ENCODE measurements at regions not wholly inside any gene's neighbourhood (a gene's known extent, or its start where the extent isn't known, plus 50 kb on each side); places are given as distances from the start of the nearest gene placed in this dataset.

GRCh38 chr11:28713850-28714249 lies 605.7 kb downstream of the METTL15 start:
- Histone ChIP-seq H3K4me3 (no peak overlapping the region), H3K27ac (no peak overlapping the region), H3K27me3 (no peaks in the 10 kb centered on the region), H3K9me3 (no peaks in the 10 kb centered on the region), H3K36me3 (no peaks in the 10 kb centered on the region), H3K4me1 (no peaks in the 10 kb centered on the region)
- DNase-seq (no peak), ATAC-seq (no peak)
- intact Hi-C loops (cut with DNase I), result no loop called here
- no peak for TF ChIP-seq CTCF (IDR thresholded peaks at IDR 0.05)

- Histone ChIP-seq H3K27ac (no peak overlapping the region), H3K9me3 (no peaks in the 10 kb centered on the region), H3K27me3 (no peaks in the 10 kb centered on the region), H3K36me3 (no peaks in the 10 kb centered on the region), H3K4me3 (no peak overlapping the region), H3K4me1 (no peaks in the 10 kb centered on the region)
- intact Hi-C loops (cut with DNase I), result no loop called here
- TF ChIP-seq CTCF (IDR thresholded peaks at IDR 0.05), result no peak
- DNase-seq, result no peak
- no peak for ATAC-seq
Observed at GRCh38 chr11:28708075-28708474, 599.9 kb downstream of the METTL15 start.

DNA sequence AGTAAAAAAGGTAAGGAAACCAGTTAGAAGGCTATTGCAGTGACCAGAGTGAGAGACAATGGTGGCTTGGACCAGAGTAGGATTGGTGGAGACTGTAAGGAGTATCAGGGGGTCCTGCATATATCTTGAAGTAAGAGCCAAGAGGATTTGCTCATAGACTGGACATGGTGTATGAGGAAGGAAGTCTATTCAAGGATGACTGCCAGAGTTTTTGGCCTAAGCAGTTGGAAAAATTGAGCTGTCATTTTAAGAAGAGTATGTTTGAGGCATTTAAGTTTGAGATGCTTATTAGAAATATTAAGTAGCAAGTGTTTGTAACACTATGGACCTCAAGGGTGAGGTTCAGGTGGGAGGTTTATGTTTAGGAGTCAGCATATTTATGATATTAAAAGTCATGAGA lies 596.6 kb downstream of the METTL15 start:
- H3K4me1 ChIP-seq, result no peaks in the 10 kb centered on the region
- no peak overlapping the region for H3K27ac ChIP-seq
- no peaks in the 10 kb centered on the region for H3K36me3 ChIP-seq
- ATAC-seq, result no peak
- H3K4me3 ChIP-seq, result no peak overlapping the region
- intact Hi-C loops (cut with DNase I), result no loop called here
- H3K9me3 ChIP-seq, result no peaks in the 10 kb centered on the region
- no peak for DNase-seq
- TF ChIP-seq CTCF (IDR thresholded peaks at IDR 0.05), result no peak
- no peaks in the 10 kb centered on the region for H3K27me3 ChIP-seq

DNA sequence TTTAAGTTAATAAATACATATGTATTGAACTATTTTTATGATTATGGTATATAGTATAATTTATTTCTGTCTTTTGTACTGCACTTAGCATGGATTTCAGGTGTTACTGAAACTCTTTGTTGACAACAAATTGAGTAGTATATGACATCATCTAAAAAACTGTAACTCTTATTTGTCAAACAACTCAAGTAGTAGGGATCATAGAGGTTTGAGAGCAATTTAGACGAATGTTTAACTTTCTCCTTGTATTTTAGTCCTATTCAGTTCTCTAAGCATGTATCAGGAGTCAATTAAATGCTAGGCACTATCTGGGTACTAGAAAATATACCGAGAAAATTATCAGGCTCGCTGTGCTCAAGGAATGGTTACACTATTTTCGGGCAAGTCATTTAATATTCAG lies 595.2 kb downstream of the METTL15 start:
- no peaks in the 10 kb centered on the region for H3K27me3 ChIP-seq
- no peaks in the 10 kb centered on the region for H3K9me3 ChIP-seq
- intact Hi-C loops (cut with DNase I), result no loop called here
- H3K4me3 ChIP-seq, result no peak overlapping the region
- ATAC-seq (peak; percentile 90), DNase-seq (peak in 1 of 4 donors; percentile 11)
- H3K27ac ChIP-seq, result no peak overlapping the region
- no peak for TF ChIP-seq CTCF (IDR thresholded peaks at IDR 0.05)
- no peaks in the 10 kb centered on the region for H3K36me3 ChIP-seq
- H3K4me1 ChIP-seq, result no peaks in the 10 kb centered on the region

GRCh38 chr11:28702871-28703270 lies 594.7 kb downstream of the METTL15 start:
- no peak for DNase-seq

More at GRCh38 chr11:28702871-28703270, 594.7 kb downstream of the METTL15 start:
- Histone ChIP-seq H3K4me1 (no peaks in the 10 kb centered on the region), H3K27ac (no peak overlapping the region), H3K36me3 (no peaks in the 10 kb centered on the region), H3K27me3 (no peaks in the 10 kb centered on the region), H3K9me3 (no peaks in the 10 kb centered on the region), H3K4me3 (no peak overlapping the region)
- intact Hi-C loops (cut with DNase I), result no loop called here
- peak; percentile 19 for ATAC-seq
- TF ChIP-seq CTCF (IDR thresholded peaks at IDR 0.05), result no peak

Data from left lung (tissue), 4 donors.